ENCODE measurements at regions not wholly inside any gene's neighbourhood (a gene's known extent, or its start where the extent isn't known, plus 50 kb on each side); places are given as distances from the start of the nearest gene placed in this dataset.

- TF ChIP-seq CTCF (IDR thresholded peaks at IDR 0.05 in 2 of 3, conservative IDR thresholded peaks at IDR 0.05 in 1 of 3; ENCODE audit: control insufficient read depth in 2 of 3, extremely low read depth in 1 of 3, insufficient read depth in 1 of 3, low read depth in 3 of 3, low read length in 3 of 3) (no peak), ZBED1 (IDR thresholded peaks at IDR 0.05; ENCODE audit: borderline replicate concordance) (no peak), POLR2A (IDR thresholded peaks at IDR 0.05; ENCODE audit: low read depth, low read length) (no peak), CBX5 (IDR thresholded peaks at IDR 0.05; ENCODE audit: low read depth) (no peak), PAX5 (IDR thresholded peaks at IDR 0.05; ENCODE audit: borderline replicate concordance, low read depth, low read length) (no peak)
Observed at GRCh38 chrX:2618516-2618915, 72.6 kb upstream of the CD99 start.

Data from GM12878 (cell line).